ENCODE measurements at regions not wholly inside any gene's neighbourhood (a gene's known extent, or its start where the extent isn't known, plus 50 kb on each side); places are given as distances from the start of the nearest gene placed in this dataset.

- ChIA-PET CTCF (interaction anchor here (1.5 kb wide), 1 partner anchor 8 kb away, joined by 3 read pairs; no protein-coding TSS in a partner anchor), POLR2A (no interaction called here)
- no peak for TF ChIP-seq CTCF (IDR thresholded peaks at IDR 0.05; ENCODE audit: control extremely low read depth, extremely low read depth, low read depth, missing control alignments)
- no peak for DNase-seq (ENCODE audit: extremely low spot score)
Observed at GRCh38 chr1:228836427-228836826, 101.1 kb downstream of the RHOU start.

DNA sequence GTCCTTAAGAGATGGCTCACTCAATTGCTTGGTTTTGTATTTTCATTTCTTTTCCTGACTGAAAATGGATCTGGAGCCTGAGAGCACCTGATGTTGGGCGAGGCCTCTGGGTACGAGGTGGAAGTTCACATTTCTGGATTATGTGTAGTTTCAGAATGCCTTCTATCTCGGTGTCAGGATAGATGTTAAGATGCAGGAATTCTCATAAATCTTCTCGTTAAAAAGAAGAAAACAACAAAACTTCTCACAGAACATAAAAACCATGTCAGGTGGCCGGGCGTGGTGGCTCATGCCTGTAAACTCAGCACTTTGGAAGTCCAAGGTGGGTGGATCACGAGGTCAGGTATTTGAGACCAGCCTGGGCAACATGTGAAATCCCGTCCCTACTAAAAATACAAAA, 101.8 kb downstream of the RHOU start:
- CTCF ChIA-PET = no interaction called here

DNA sequence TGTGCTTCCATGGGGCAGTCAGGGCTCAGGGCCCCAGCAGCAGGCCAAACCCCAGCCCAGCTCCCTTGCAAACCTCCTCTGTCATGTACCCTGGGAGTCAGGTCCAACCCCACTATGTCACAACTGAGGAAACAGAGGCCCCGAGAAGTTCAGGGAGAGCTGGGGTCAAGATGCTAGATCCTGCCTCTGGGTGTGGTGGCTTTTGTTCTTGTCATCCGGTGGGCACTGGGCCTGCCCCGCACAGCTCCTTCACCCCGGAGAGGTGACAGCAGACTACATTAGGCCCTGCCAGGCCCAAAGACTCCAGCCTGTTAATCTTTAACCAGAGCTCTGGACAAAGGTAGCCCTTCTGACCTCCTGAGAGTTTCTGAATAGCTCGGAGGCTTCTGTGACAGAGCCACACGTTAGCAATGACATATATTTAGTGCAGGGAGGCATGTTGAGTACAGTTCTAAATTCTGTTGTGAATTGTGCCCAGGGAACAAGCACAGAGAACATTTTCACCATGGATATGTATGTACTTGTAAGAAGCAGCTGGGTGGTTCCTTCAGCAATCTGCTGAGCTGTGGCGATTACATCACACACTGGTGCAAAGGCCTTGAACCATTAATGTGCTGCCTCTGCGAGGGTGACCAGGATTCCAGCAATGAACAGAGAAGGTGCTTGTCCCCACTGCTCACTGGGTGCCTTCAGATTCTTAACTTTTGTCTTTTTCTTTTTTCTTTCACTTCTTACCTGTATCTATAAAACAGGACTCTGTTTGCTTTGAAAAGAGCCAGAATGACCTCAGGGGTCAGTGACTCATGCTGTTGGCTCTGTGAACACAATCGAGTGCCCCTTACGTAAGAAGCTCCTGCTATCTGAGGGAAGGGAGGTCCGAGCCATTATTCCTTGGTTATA, 102.8 kb downstream of the RHOU start:
- ChIA-PET POLR2A (no interaction called here), CTCF (interaction anchor here (1.9 kb wide), 1 partner anchor 13 kb away, joined by 9 read pairs; no protein-coding TSS in a partner anchor)
- DNase-seq (ENCODE audit: extremely low spot score) = peak; percentile 43
- no peak for TF ChIP-seq CTCF (IDR thresholded peaks at IDR 0.05; ENCODE audit: control extremely low read depth, extremely low read depth, low read depth, missing control alignments)

More for the DNA sequence above, 101.8 kb downstream of the RHOU start:
- POLR2A ChIA-PET = no interaction called here
- no peak for TF ChIP-seq CTCF (IDR thresholded peaks at IDR 0.05; ENCODE audit: control extremely low read depth, extremely low read depth, low read depth, missing control alignments)
- no peak for DNase-seq (ENCODE audit: extremely low spot score)

DNA sequence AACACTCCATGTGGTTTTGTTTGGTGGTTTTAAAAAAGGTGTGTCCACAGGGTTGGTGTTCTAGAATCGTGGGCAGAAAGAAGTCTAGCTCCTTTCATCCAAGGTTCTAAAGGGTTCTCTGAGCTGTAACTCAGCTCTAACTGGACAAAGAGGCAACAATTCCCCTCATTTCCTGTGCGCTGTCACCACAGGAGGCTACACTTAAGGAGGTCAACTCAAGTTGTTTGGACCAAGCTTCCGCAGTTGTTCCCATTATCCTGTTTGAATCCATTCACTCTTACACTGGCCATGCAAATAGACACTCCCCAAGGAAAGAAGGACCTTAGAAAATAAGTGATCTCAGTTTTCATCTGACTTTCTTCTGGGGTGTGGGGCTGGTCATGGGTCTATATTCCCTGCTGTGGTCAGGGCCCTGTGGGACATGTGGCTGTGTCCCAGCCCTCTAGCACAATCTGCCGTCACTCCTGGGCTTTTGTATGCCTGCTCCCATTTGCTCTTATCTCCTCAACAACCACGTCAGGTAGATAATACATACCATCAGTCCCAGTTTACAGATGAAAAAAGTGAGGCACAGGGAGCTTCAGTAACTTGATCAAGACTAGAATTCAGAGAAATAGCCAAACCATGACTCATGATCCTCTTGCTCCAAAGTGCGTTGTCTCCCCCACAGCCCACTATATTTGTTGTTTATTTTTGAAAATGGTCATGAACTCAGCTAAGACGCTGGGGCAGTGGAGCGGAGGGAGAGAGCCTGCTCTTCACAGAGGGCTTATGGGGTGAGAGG, 103.6 kb downstream of the RHOU start:
- POLR2A ChIA-PET = no interaction called here
- CTCF ChIA-PET = interaction anchor here (1.9 kb wide), 1 partner anchor 13 kb away, joined by 9 read pairs; no protein-coding TSS in a partner anchor
- no peak for TF ChIP-seq CTCF (IDR thresholded peaks at IDR 0.05; ENCODE audit: control extremely low read depth, extremely low read depth, low read depth, missing control alignments)
- DNase-seq (ENCODE audit: extremely low spot score) = no peak

DNA sequence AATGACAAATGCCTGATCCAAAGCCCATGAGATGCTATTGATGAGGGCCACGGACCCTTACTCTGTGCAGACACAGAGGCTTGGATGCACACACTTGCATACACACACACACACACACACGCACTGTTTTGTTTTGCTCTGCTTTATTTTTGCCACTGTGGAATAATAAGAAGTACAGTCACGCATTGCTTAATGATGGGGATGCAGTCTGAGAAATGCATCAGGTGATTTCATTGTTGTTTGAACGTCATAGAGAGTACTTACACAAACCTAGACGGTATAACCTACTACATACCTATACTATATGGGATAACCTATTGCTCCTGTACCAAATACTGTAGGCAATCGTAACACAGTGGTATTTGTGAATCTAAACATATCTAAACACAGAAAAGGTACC, 104.4 kb downstream of the RHOU start:
- ChIA-PET CTCF (no interaction called here), POLR2A (no interaction called here)
- no peak for DNase-seq (ENCODE audit: extremely low spot score)
- no peak for TF ChIP-seq CTCF (IDR thresholded peaks at IDR 0.05; ENCODE audit: control extremely low read depth, extremely low read depth, low read depth, missing control alignments)

DNA sequence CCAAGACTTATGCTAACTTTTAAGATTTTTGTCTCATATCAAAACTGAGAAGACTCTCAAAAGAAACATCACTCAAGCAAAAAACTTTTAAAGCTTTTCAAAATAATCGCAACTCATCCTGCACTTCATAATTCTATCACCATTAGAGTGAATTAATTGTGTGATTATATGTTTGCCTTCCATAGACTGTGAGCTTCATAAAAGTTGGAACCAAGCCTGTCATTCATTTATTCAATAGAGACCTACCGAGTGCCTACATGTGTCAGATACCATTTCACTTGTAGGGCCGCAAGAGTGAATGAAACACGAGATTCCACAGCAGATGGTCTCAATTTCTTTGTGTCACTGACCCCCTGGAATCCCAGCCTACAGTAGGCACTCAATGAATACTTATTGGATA, 106.4 kb downstream of the RHOU start:
- no peak for DNase-seq (ENCODE audit: extremely low spot score)
- TF ChIP-seq CTCF (IDR thresholded peaks at IDR 0.05; ENCODE audit: control extremely low read depth, extremely low read depth, low read depth, missing control alignments) = no peak
- CTCF ChIA-PET = interaction anchor here (1.0 kb wide), 1 partner anchor 304 kb away, joined by 3 read pairs; no protein-coding TSS in a partner anchor
- POLR2A ChIA-PET = no interaction called here
